Neutrophil (primary cell): ENCODE measurements at regions not wholly inside any gene's neighbourhood (a gene's known extent, or its start where the extent isn't known, plus 50 kb on each side); places are given as distances from the start of the nearest gene placed in this dataset.

Source experiments
- H3K27ac ChIP-seq: fragments of 200-600 bp; sonication (generic); 2 replicates; pipeline ENCODE4 v1.5.1; 2016; ENCODE audit warnings: mild to moderate bottlenecking, moderate library complexity
- H3K27me3 ChIP-seq: fragments of 200-600 bp; sonication (generic); 2 replicates; pipeline ENCODE4 v1.6.0; 2016; ENCODE audit warnings: mild to moderate bottlenecking
- H3K36me3 ChIP-seq: fragments of 200-600 bp; sonication (generic); 2 replicates; pipeline ENCODE4 v1.5.1; 2017
- H3K4me1 ChIP-seq, 2 experiments: fragments of 200-600 bp in 1 of 2; sonication (generic) in 1 of 2; 1 replicate in 1 of 2; 2 replicates in 1 of 2; pipeline versions ENCODE4 v1.5.1 to v1.6.1; 2013 to 2016; ENCODE audit warnings: low read depth in 1 of 2, low read length in 1 of 2, mild to moderate bottlenecking in 1 of 2, moderate library complexity in 1 of 2; ENCODE audit not compliant: control insufficient read depth in 1 of 2, insufficient read depth in 1 of 2
- H3K4me3 ChIP-seq, 2 experiments: fragments of 200-600 bp in 1 of 2; sonication (generic) in 1 of 2; 1 replicate in 1 of 2; 2 replicates in 1 of 2; pipeline ENCODE4 v1.5.1; 2013 to 2016; ENCODE audit warnings: low read depth in 1 of 2, low read length in 1 of 2, mild to moderate bottlenecking in 1 of 2, moderate library complexity in 1 of 2
- H3K9me3 ChIP-seq: fragments of 200-600 bp; sonication (generic); 2 replicates; pipeline ENCODE4 v1.5.1; 2016
- CTCF ChIP-seq: fragments of 200-600 bp; sonication (generic); IDR thresholded peaks from 2 replicates; pipeline ENCODE4 v1.5.1; 2016; ENCODE audit warnings: antibody characterized with exemption

GRCh38 chr10:89838044-89838615 is 136.7 kb downstream of the KIF20B start:
- Histone ChIP-seq H3K27ac (no peak overlapping the region), H3K9me3 (no peaks in the 10 kb centered on the region), H3K27me3 (peaks cover 74% of the 10 kb centered on the region), H3K36me3 (no peaks in the 10 kb centered on the region), H3K4me1 (peaks cover 0 to 8% of the 10 kb centered on the region in 2 experiments), H3K4me3 (no peak overlapping the region)
- no peak for TF ChIP-seq CTCF

GRCh38 chr10:89845541-89846280 is 144.3 kb downstream of the KIF20B start:
- Histone ChIP-seq H3K4me1 (no peaks in the 10 kb centered on the region), H3K27me3 (peaks cover 3% of the 10 kb centered on the region), H3K27ac (no peak overlapping the region), H3K9me3 (no peaks in the 10 kb centered on the region), H3K4me3 (no peak overlapping the region), H3K36me3 (no peaks in the 10 kb centered on the region)
- no peak for TF ChIP-seq CTCF

- Histone ChIP-seq H3K4me1 (no peaks in the 10 kb centered on the region), H3K27me3 (no peaks in the 10 kb centered on the region), H3K9me3 (no peaks in the 10 kb centered on the region), H3K4me3 (no peak overlapping the region), H3K27ac (no peak overlapping the region), H3K36me3 (no peaks in the 10 kb centered on the region)
- no peak for TF ChIP-seq CTCF
These were observed 144.9 kb downstream of the KIF20B start for GRCh38 chr10:89846281-89846630.

- no peaks in the 10 kb centered on the region for H3K9me3 ChIP-seq
- no peak overlapping the region for H3K4me3 ChIP-seq
- TF ChIP-seq CTCF = no peak
- no peak overlapping the region for H3K27ac ChIP-seq
- no peaks in the 10 kb centered on the region for H3K4me1 ChIP-seq
- no peaks in the 10 kb centered on the region for H3K36me3 ChIP-seq
- no peaks in the 10 kb centered on the region for H3K27me3 ChIP-seq
These were observed 145.4 kb downstream of the KIF20B start for GRCh38 chr10:89846786-89847185.

GRCh38 chr10:89852872-89853271 is 151.5 kb downstream of the KIF20B start:
- no peaks in the 10 kb centered on the region for H3K4me1 ChIP-seq
- no peaks in the 10 kb centered on the region for H3K27me3 ChIP-seq
- no peak overlapping the region for H3K27ac ChIP-seq
- no peaks in the 10 kb centered on the region for H3K36me3 ChIP-seq
- H3K4me3 ChIP-seq = no peak overlapping the region
- H3K9me3 ChIP-seq = no peaks in the 10 kb centered on the region
- TF ChIP-seq CTCF = no peak
